ENCODE measurements at regions not wholly inside any gene's neighbourhood (a gene's known extent, or its start where the extent isn't known, plus 50 kb on each side); places are given as distances from the start of the nearest gene placed in this dataset.

- Histone ChIP-seq H3K9me3 (ENCODE audit: control insufficient read depth in 2 of 2, low read length in 2 of 2) (peaks cover 0 to 3% of the 10 kb centered on the region in 2 experiments), H3K27ac (ENCODE audit: insufficient read depth, low read length, poor library complexity, severe bottlenecking) (no peak overlapping the region), H3K4me3 (ENCODE audit: low read depth, low read length) (no peak overlapping the region), H3K27me3 (ENCODE audit: control insufficient read depth, insufficient read depth, low read length) (no peaks in the 10 kb centered on the region), H3K36me3 (ENCODE audit: control insufficient read depth, insufficient read depth, low read length) (no peaks in the 10 kb centered on the region), H3K4me1 (ENCODE audit: control insufficient read depth, insufficient read depth, low read length, poor library complexity, severe bottlenecking) (no peaks in the 10 kb centered on the region)
- Mint-ChIP-seq H3K4me3 (no peak overlapping the region), H3K36me3 (no peaks in the 10 kb centered on the region), H3K27me3 (no peaks in the 10 kb centered on the region), H3K4me1 (no peaks in the 10 kb centered on the region), H3K27ac (no peak overlapping the region), H3K9me3 (peaks cover 0 to 32% (median 3%) of the 10 kb centered on the region in 7 donors)
- no peak for ATAC-seq (ENCODE audit: low read depth in 2 of 2)
- DNase-seq = no peak
Measured at GRCh38 chr18:51865538-51865937, 474.5 kb upstream of the DCC start.

DNA sequence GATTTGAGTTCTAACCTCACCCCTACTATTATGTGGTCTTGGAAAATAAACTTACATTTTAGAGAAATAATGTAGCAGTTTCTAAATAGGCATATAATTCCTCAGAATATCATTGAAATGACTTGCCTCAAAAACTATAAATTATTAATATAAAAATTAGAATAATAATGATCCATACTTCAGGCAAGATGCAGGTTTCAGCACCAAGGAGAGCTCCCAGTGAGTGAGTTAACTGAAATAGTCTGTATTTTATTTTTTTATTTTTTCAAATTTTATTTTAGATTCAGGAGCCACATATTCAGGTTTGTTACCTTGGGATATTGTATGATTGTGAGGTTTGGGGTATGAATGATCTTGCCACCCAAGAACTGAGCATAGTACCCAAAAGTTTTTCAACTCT is 472.2 kb upstream of the DCC start:
- H3K27me3 Mint-ChIP-seq = no peaks in the 10 kb centered on the region
- no peaks in the 10 kb centered on the region for H3K36me3 ChIP-seq (ENCODE audit: control insufficient read depth, insufficient read depth, low read length)
- ATAC-seq (ENCODE audit: low read depth in 2 of 2) = no peak
- no peak overlapping the region for H3K4me3 Mint-ChIP-seq
- DNase-seq = peak in 1 of 3 donors; percentile 11
- peaks cover 0 to 46% (median 8%) of the 10 kb centered on the region in 7 donors for H3K9me3 Mint-ChIP-seq
- no peaks in the 10 kb centered on the region for H3K36me3 Mint-ChIP-seq
- H3K4me3 ChIP-seq (ENCODE audit: low read depth, low read length) = no peak overlapping the region
- H3K27ac ChIP-seq (ENCODE audit: insufficient read depth, low read length, poor library complexity, severe bottlenecking) = no peak overlapping the region
- no peaks in the 10 kb centered on the region for H3K27me3 ChIP-seq (ENCODE audit: control insufficient read depth, insufficient read depth, low read length)
- H3K4me1 ChIP-seq (ENCODE audit: control insufficient read depth, insufficient read depth, low read length, poor library complexity, severe bottlenecking) = no peaks in the 10 kb centered on the region
- H3K9me3 ChIP-seq (ENCODE audit: control insufficient read depth in 2 of 2, low read length in 2 of 2) = peaks cover 0 to under 1% of the 10 kb centered on the region in 2 experiments
- H3K4me1 Mint-ChIP-seq = no peaks in the 10 kb centered on the region
- no peak overlapping the region for H3K27ac Mint-ChIP-seq

DNA sequence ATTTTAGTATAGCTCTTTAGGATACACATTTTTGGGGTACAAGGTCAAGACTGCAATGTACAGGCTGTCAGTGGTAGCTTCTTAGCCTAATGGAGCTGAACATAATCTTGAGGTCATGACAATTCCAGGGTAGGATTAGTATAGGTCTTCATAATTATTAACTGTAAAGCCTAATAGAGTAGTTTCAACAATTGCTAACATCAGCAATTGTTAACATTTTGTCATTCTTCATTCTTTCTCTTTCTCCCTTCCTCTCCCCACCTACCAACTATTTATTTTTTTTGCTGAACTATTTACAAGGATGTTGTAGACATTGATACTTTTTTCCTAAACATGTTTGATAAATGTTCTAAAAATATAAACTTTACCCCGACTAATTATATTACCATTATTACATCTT is 461.3 kb upstream of the DCC start:
- H3K36me3 Mint-ChIP-seq = no peaks in the 10 kb centered on the region
- ATAC-seq (ENCODE audit: low read depth in 2 of 2) (no peak), DNase-seq (no peak)

GRCh38 chr18:51879329-51879728 is 460.7 kb upstream of the DCC start:
- no peak overlapping the region for H3K27ac Mint-ChIP-seq
- H3K36me3 Mint-ChIP-seq = no peaks in the 10 kb centered on the region
- H3K4me1 Mint-ChIP-seq = no peaks in the 10 kb centered on the region
- H3K4me3 Mint-ChIP-seq = no peak overlapping the region
- no peaks in the 10 kb centered on the region for H3K4me1 ChIP-seq (ENCODE audit: control insufficient read depth, insufficient read depth, low read length, poor library complexity, severe bottlenecking)
- H3K36me3 ChIP-seq (ENCODE audit: control insufficient read depth, insufficient read depth, low read length) = no peaks in the 10 kb centered on the region
- H3K4me3 ChIP-seq (ENCODE audit: low read depth, low read length) = no peak overlapping the region
- no peak for ATAC-seq (ENCODE audit: low read depth in 2 of 2)
- no peak overlapping the region for H3K27ac ChIP-seq (ENCODE audit: insufficient read depth, low read length, poor library complexity, severe bottlenecking)
- no peaks in the 10 kb centered on the region for H3K27me3 ChIP-seq (ENCODE audit: control insufficient read depth, insufficient read depth, low read length)
- H3K9me3 ChIP-seq (ENCODE audit: control insufficient read depth in 2 of 2, low read length in 2 of 2) = no peaks in the 10 kb centered on the region
- H3K27me3 Mint-ChIP-seq = no peaks in the 10 kb centered on the region
- H3K9me3 Mint-ChIP-seq = peaks cover 2 to 14% (median 9%) of the 10 kb centered on the region in 7 donors
- no peak for DNase-seq

More for the DNA sequence above, 461.3 kb upstream of the DCC start:
- no peak overlapping the region for H3K27ac ChIP-seq (ENCODE audit: insufficient read depth, low read length, poor library complexity, severe bottlenecking)
- H3K9me3 Mint-ChIP-seq = peaks cover 2 to 12% (median 9%) of the 10 kb centered on the region in 7 donors
- H3K27me3 ChIP-seq (ENCODE audit: control insufficient read depth, insufficient read depth, low read length) = no peaks in the 10 kb centered on the region
- H3K4me3 Mint-ChIP-seq = no peak overlapping the region
- no peaks in the 10 kb centered on the region for H3K9me3 ChIP-seq (ENCODE audit: control insufficient read depth in 2 of 2, low read length in 2 of 2)
- no peaks in the 10 kb centered on the region for H3K27me3 Mint-ChIP-seq
- H3K4me1 Mint-ChIP-seq = no peaks in the 10 kb centered on the region
- no peak overlapping the region for H3K4me3 ChIP-seq (ENCODE audit: low read depth, low read length)
- no peaks in the 10 kb centered on the region for H3K36me3 ChIP-seq (ENCODE audit: control insufficient read depth, insufficient read depth, low read length)
- H3K27ac Mint-ChIP-seq = no peak overlapping the region
- no peaks in the 10 kb centered on the region for H3K4me1 ChIP-seq (ENCODE audit: control insufficient read depth, insufficient read depth, low read length, poor library complexity, severe bottlenecking)

DNA sequence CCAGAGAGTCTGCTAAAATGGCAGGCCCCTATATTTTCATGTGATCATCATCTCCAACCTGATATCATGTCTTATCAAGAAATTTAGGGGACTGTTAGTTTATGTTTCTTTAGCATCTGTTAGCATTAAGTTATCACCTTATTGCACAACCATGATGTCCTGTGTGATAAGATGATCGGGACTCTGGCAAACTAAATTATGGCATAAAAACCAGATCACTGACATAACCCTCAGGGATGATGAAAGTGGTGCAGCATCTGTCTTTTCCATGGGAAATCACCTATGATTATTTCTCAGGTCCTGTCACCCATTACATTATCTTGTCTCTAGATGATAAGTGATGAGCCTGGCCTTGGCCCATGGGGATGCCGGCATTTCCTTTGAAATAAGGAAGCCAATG is 458.6 kb upstream of the DCC start:
- no peaks in the 10 kb centered on the region for H3K27me3 ChIP-seq (ENCODE audit: control insufficient read depth, insufficient read depth, low read length)
- H3K9me3 Mint-ChIP-seq = peaks cover 0 to 8% (median 3%) of the 10 kb centered on the region in 7 donors
- H3K4me3 Mint-ChIP-seq = no peak overlapping the region
- no peak overlapping the region for H3K4me3 ChIP-seq (ENCODE audit: low read depth, low read length)
- H3K27me3 Mint-ChIP-seq = no peaks in the 10 kb centered on the region
- ATAC-seq (ENCODE audit: low read depth in 2 of 2) (no peak), DNase-seq (no peak)
- H3K36me3 Mint-ChIP-seq = no peaks in the 10 kb centered on the region
- no peaks in the 10 kb centered on the region for H3K9me3 ChIP-seq (ENCODE audit: control insufficient read depth in 2 of 2, low read length in 2 of 2)
- H3K36me3 ChIP-seq (ENCODE audit: control insufficient read depth, insufficient read depth, low read length) = no peaks in the 10 kb centered on the region
- H3K27ac ChIP-seq (ENCODE audit: insufficient read depth, low read length, poor library complexity, severe bottlenecking) = no peak overlapping the region
- no peaks in the 10 kb centered on the region for H3K4me1 Mint-ChIP-seq
- no peak overlapping the region for H3K27ac Mint-ChIP-seq
- H3K4me1 ChIP-seq (ENCODE audit: control insufficient read depth, insufficient read depth, low read length, poor library complexity, severe bottlenecking) = no peaks in the 10 kb centered on the region

DNA sequence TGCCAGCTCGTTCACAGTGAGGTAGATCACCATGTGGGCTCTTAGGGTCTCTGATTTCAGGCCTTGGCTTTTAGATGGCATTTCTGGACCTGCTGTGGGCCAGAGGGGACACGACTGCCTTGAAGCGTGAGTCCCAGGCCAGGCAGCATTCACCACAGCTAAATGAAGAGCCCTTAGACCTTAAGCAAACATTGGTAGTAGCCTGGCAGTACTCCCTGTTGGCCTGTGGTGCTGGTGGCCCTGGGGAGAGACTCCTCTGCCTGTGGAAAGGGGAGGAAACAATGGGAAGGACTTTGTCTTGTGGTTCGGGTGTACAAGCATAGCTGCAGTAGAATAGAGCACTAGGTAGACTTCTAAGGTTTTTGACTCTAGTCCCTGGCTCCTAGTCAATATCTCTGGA is 456.0 kb upstream of the DCC start:
- H3K4me1 Mint-ChIP-seq = no peaks in the 10 kb centered on the region
- no peak overlapping the region for H3K27ac Mint-ChIP-seq
- Histone ChIP-seq H3K27me3 (ENCODE audit: control insufficient read depth, insufficient read depth, low read length) (no peaks in the 10 kb centered on the region), H3K9me3 (ENCODE audit: control insufficient read depth in 2 of 2, low read length in 2 of 2) (no peaks in the 10 kb centered on the region), H3K27ac (ENCODE audit: insufficient read depth, low read length, poor library complexity, severe bottlenecking) (no peak overlapping the region), H3K4me1 (ENCODE audit: control insufficient read depth, insufficient read depth, low read length, poor library complexity, severe bottlenecking) (no peaks in the 10 kb centered on the region), H3K4me3 (ENCODE audit: low read depth, low read length) (no peak overlapping the region), H3K36me3 (ENCODE audit: control insufficient read depth, insufficient read depth, low read length) (no peaks in the 10 kb centered on the region)
- no peak for DNase-seq
- no peaks in the 10 kb centered on the region for H3K36me3 Mint-ChIP-seq
- no peak overlapping the region for H3K4me3 Mint-ChIP-seq
- H3K9me3 Mint-ChIP-seq = peaks cover 0 to 7% (median 1%) of the 10 kb centered on the region in 7 donors
- no peak for ATAC-seq (ENCODE audit: low read depth in 2 of 2)
- H3K27me3 Mint-ChIP-seq = no peaks in the 10 kb centered on the region

- Mint-ChIP-seq H3K27me3 (no peaks in the 10 kb centered on the region), H3K9me3 (peaks cover 1 to 13% (median 4%) of the 10 kb centered on the region in 7 donors), H3K4me1 (no peaks in the 10 kb centered on the region), H3K36me3 (no peaks in the 10 kb centered on the region), H3K4me3 (no peak overlapping the region), H3K27ac (no peak overlapping the region)
- DNase-seq = no peak
- Histone ChIP-seq H3K4me3 (ENCODE audit: low read depth, low read length) (no peak overlapping the region), H3K27me3 (ENCODE audit: control insufficient read depth, insufficient read depth, low read length) (no peaks in the 10 kb centered on the region), H3K4me1 (ENCODE audit: control insufficient read depth, insufficient read depth, low read length, poor library complexity, severe bottlenecking) (no peaks in the 10 kb centered on the region), H3K27ac (ENCODE audit: insufficient read depth, low read length, poor library complexity, severe bottlenecking) (no peak overlapping the region), H3K36me3 (ENCODE audit: control insufficient read depth, insufficient read depth, low read length) (no peaks in the 10 kb centered on the region), H3K9me3 (ENCODE audit: control insufficient read depth in 2 of 2, low read length in 2 of 2) (no peaks in the 10 kb centered on the region)
- no peak for ATAC-seq (ENCODE audit: low read depth in 2 of 2)
Measured at GRCh38 chr18:51890762-51891161, 449.2 kb upstream of the DCC start.

DNA sequence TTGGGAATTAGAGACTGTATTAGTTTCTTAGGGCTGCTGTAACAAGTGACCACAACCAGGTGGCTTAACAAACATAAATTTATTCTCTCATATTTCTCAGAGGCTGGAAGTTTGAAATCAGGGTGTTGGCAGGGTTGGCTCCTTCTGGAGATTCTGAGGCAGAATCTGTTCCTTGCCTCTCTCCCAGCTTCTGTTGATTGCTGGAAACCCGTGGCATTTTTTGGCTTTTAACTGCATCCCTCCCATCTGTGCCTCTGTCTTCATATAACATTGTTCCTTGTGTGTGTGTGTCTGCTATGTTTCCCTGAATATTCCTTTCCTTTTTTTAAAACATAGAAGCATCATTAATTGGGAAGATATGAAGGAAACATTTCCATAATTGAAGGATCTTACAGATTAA is 448.1 kb upstream of the DCC start:
- Mint-ChIP-seq H3K9me3 (peaks cover 1 to 13% (median 4%) of the 10 kb centered on the region in 7 donors), H3K27me3 (no peaks in the 10 kb centered on the region)
- no peak for ATAC-seq (ENCODE audit: low read depth in 2 of 2)

More for the DNA sequence above, 448.1 kb upstream of the DCC start:
- Histone ChIP-seq H3K4me1 (ENCODE audit: control insufficient read depth, insufficient read depth, low read length, poor library complexity, severe bottlenecking) (no peaks in the 10 kb centered on the region), H3K36me3 (ENCODE audit: control insufficient read depth, insufficient read depth, low read length) (no peaks in the 10 kb centered on the region), H3K27me3 (ENCODE audit: control insufficient read depth, insufficient read depth, low read length) (no peaks in the 10 kb centered on the region), H3K4me3 (ENCODE audit: low read depth, low read length) (no peak overlapping the region), H3K9me3 (ENCODE audit: control insufficient read depth in 2 of 2, low read length in 2 of 2) (no peaks in the 10 kb centered on the region), H3K27ac (ENCODE audit: insufficient read depth, low read length, poor library complexity, severe bottlenecking) (no peak overlapping the region)
- H3K4me1 Mint-ChIP-seq = no peaks in the 10 kb centered on the region
- DNase-seq = no peak
- no peak overlapping the region for H3K27ac Mint-ChIP-seq
- no peaks in the 10 kb centered on the region for H3K36me3 Mint-ChIP-seq
- no peak overlapping the region for H3K4me3 Mint-ChIP-seq
